IPS-20b (cell line): ENCODE measurements at regions not wholly inside any gene's neighbourhood (a gene's known extent, or its start where the extent isn't known, plus 50 kb on each side); places are given as distances from the start of the nearest gene placed in this dataset.

Experiments
- H3K27ac ChIP-seq: one replicate; pipeline ENCODE4 v1.5.1; 2013; ENCODE audit warnings: low read length
- H3K27me3 ChIP-seq: 2 replicates; pipeline ENCODE4 v1.6.1; 2013; ENCODE audit warnings: mild to moderate bottlenecking, low read length, inconsistent platforms; ENCODE audit not compliant: insufficient read depth
- H3K36me3 ChIP-seq: 2 replicates; pipeline ENCODE4 v1.6.1; 2013; ENCODE audit warnings: low read depth, mild to moderate bottlenecking, inconsistent platforms, low read length, moderate library complexity; ENCODE audit not compliant: insufficient read depth
- H3K4me1 ChIP-seq: 2 replicates; pipeline ENCODE4 v1.6.1; 2013; ENCODE audit warnings: mild to moderate bottlenecking, control low read depth, inconsistent platforms, low read length, moderate library complexity; ENCODE audit not compliant: insufficient read depth
- H3K4me3 ChIP-seq: 2 replicates; pipeline ENCODE4 v1.5.1; 2013; ENCODE audit warnings: mild to moderate bottlenecking, low read length, inconsistent platforms
- H3K9ac ChIP-seq: 2 replicates; pipeline ENCODE4 v1.6.1; 2013; ENCODE audit warnings: low read depth, mild to moderate bottlenecking, inconsistent platforms, low read length, moderate library complexity
- H3K9me3 ChIP-seq: 2 replicates; pipeline ENCODE4 v1.6.1; 2013; ENCODE audit warnings: mild to moderate bottlenecking, low read depth, low read length, inconsistent platforms; ENCODE audit not compliant: insufficient read depth

DNA sequence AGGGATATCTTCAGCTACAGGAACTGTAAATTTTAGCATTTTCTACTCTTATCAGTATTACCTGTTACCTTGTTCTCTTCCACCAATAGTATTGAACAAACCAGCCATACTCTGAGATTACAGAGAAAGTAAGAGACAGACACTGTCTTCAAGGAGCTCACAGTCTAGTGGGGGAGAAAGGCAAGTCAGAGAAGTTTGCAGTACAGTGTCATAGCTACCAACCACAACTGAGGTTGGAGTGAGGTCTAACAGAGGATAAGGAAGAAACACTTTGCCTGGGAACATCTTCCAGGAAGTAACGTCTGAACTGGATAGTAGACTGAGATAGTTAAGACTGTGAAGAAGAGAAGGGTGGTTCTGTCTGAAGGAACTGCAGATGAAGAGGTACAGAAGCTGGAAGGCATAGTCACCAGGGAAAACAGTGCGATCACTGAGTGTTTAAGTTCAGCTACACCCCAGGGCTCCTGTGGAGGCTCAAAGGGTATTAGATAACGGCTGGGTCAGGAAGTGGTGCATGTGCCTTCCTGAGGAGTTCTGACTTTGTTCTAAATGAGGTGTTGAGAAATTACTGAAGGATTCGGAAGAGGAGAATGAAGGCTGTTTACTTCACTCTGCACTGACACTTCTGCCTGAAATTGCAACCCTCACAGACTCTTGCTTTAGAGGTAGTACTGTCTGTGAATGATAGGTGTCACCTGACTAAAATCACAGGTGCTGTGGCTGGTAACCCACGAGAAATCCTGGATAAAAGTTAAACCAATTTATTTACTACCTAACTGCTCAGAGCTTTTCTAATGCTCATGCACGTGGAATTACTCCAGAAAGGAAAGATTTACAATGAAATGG lies 841.6 kb downstream of the MAT2B start:
- Histone ChIP-seq H3K9ac (no peak overlapping the region), H3K4me1 (no peaks in the 10 kb centered on the region), H3K4me3 (no peak overlapping the region), H3K27ac (no peak overlapping the region), H3K36me3 (no peaks in the 10 kb centered on the region), H3K27me3 (no peaks in the 10 kb centered on the region), H3K9me3 (no peaks in the 10 kb centered on the region)

DNA sequence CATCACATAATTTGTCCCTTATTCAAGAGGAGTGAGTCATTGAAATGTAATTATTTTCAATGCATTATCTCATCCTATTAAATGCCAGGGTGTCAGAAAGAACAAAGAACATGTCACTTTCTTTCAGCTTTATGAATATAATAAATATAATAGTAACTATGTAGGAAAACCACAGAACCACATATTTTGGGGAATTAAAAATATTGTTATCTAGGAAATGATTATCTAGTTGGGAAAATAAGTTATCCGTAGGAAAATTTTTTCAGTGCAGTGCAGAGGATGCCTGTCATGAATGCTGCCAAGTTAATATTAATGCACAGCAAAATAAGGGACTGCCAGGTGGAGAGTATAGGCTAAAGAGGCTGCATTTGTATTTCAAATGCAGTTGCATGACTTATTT lies 844.8 kb downstream of the MAT2B start:
- Histone ChIP-seq H3K9ac (no peak overlapping the region), H3K36me3 (no peaks in the 10 kb centered on the region), H3K27ac (no peak overlapping the region), H3K9me3 (no peaks in the 10 kb centered on the region), H3K4me1 (no peaks in the 10 kb centered on the region; the same call in 1 of the 2 replicates), H3K27me3 (no peaks in the 10 kb centered on the region), H3K4me3 (no peak overlapping the region)

DNA sequence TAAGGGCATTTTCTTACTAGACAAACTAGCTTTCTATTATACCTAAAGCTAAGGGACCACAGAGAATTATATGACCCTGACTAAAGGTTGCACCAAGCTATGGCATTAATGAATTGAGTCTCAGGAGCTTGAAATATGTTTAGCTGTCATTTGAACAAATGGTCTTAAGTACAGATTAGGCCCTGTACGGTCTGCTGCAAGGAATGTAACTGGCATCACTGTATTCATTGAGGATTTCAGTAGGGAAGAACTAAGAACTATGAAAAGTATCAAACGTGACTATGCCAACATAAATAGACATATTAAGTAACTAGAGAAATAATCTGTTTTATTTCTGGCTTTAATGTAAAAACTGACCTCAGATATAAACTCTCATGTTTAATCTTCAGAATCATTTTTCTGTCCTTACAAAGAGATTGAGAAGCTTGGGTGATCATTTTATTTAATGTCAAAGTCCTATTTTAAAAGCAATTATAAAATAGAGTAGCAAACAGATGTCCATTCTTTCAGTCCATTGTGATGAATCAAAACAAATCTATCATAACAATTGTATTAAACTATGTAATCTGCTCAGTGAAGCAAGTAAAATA lies 845.9 kb downstream of the MAT2B start:
- no peaks in the 10 kb centered on the region for H3K36me3 ChIP-seq
- H3K9me3 ChIP-seq, result no peaks in the 10 kb centered on the region
- H3K4me1 ChIP-seq, result no peaks in the 10 kb centered on the region; the same call in 1 of the 2 replicates
- no peak overlapping the region for H3K9ac ChIP-seq
- H3K4me3 ChIP-seq, result no peak overlapping the region
- no peaks in the 10 kb centered on the region for H3K27me3 ChIP-seq
- H3K27ac ChIP-seq, result no peak overlapping the region

DNA sequence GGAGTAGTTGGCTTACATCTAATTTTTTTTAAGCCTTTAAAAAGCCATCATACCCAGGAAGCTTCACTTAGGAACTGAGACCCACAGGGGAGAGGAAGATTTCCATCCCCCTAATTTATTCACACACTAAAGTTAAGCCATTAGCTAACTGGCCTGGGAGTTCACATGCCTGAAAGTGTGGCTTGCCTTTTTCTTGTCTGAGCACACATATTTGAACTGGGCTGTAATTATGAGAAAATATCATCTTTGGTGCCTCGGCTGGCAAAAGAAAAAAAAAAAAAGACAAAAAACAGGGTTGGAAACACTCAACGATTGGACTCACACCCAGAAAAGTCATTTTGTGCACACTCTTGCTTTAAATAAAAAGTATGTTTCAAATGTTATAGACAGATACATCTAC lies 847.3 kb downstream of the MAT2B start:
- H3K9ac ChIP-seq, result no peak overlapping the region
- no peaks in the 10 kb centered on the region; the same call in 1 of the 2 replicates for H3K4me1 ChIP-seq
- H3K9me3 ChIP-seq, result no peaks in the 10 kb centered on the region
- no peaks in the 10 kb centered on the region for H3K36me3 ChIP-seq
- no peak overlapping the region for H3K27ac ChIP-seq
- H3K27me3 ChIP-seq, result no peaks in the 10 kb centered on the region
- H3K4me3 ChIP-seq, result no peak overlapping the region

DNA sequence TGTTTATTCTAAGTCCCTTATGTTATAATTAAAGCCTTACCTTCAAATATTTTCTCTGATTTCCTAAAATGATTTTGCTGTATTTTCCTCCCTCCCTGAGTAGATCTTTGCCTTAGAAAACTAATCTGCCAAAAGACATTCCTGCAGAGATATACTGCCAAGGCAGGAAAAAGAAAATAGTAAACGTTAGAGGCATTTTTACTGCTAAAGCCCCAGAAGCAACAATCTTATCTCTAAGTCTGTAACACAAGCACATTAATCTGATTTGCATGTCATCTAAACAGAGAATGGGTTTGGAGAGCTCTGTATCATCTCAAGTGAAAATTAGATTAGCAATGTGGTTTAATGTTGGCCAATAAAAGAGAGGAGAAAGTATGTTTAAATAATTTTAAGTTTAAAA lies 847.7 kb downstream of the MAT2B start:
- Histone ChIP-seq H3K9me3 (no peaks in the 10 kb centered on the region), H3K27ac (no peak overlapping the region), H3K27me3 (no peaks in the 10 kb centered on the region), H3K9ac (no peak overlapping the region), H3K4me1 (no peaks in the 10 kb centered on the region; the same call in 1 of the 2 replicates), H3K36me3 (no peaks in the 10 kb centered on the region), H3K4me3 (no peak overlapping the region)

DNA sequence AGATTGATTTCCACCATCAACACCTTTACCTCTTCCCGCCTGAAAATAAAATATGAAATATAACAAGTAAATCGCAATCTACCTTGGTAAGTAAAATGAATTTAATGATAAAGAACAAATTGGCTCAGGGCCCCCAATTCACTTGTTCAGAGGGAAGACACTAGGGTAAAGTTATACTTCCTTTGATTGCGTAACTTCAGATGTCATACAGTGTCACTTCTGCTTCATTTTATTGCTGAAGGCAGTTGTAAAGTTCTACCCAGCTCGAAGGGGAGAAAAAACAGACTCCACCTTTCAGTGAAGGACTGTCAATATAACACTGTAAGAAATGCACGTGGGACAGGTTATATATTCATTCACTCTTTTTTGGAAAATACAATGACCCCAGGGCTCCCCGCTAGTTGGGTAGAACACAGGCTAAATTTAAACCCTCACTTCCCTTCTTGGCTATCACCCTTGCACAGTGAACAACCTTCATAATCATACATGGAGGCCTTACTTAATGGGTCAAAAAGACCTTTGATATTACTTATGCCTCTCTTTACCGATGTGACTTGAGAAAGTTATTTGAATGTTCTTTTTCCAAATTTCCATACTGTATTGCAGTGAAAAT lies 848.8 kb downstream of the MAT2B start:
- Histone ChIP-seq H3K4me1 (no peaks in the 10 kb centered on the region; the same call in 1 of the 2 replicates), H3K27ac (no peak overlapping the region), H3K9ac (no peak overlapping the region), H3K36me3 (no peaks in the 10 kb centered on the region), H3K27me3 (no peaks in the 10 kb centered on the region), H3K9me3 (no peaks in the 10 kb centered on the region), H3K4me3 (no peak overlapping the region)

DNA sequence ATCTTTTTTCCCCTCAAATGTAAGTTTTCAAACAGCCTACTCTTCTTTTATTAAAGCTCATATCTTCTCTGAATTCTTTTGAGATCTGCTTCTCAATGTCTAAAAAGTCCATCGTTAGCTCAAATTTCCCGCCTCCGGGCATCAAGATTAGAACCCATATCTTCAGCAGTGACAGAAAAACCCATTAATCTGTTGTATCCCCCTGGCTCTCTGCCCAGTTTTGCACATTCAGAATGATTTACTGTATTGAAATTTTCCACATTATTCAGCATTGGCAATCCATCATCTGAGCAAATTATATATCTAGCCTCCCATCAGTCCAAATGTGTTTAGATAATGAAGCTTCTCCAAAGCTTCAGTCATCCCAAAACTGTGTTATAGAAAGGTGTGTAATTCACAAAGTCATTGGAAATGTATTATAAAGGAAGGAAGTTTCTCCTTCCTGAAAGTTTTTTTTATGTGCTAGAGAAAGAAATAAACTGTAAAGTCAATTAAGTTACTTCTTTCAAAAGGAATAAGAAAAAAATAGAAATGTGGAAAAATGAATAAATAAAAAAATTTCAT lies 849.9 kb downstream of the MAT2B start:
- Histone ChIP-seq H3K4me1 (no peaks in the 10 kb centered on the region; the same call in 1 of the 2 replicates), H3K27ac (no peak overlapping the region), H3K9ac (no peak overlapping the region), H3K36me3 (no peaks in the 10 kb centered on the region), H3K27me3 (no peaks in the 10 kb centered on the region), H3K4me3 (no peak overlapping the region), H3K9me3 (no peaks in the 10 kb centered on the region)

DNA sequence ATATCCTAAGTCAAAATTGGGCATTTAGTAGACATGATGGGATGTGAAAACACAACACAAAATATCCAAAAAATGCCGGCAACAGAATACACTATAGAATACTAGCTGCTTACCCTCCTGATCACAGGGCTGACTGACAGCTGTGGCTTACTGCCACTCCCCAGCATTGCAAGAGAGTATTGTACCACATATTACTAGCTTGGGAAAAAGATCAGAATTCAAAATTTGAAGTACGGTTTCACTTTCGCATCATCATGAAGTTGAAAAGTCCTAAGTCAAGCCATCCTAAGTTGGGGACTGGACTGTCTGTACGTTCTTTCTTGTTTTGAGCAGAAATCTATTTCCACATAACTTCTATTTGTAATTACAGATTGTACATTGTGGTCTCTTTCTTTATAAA lies 851.4 kb downstream of the MAT2B start:
- H3K36me3 ChIP-seq, result no peaks in the 10 kb centered on the region
- H3K27me3 ChIP-seq, result no peaks in the 10 kb centered on the region
- no peak overlapping the region for H3K9ac ChIP-seq
- H3K4me1 ChIP-seq, result peaks cover 2% of the 10 kb centered on the region; the same call in 1 of the 2 replicates
- H3K9me3 ChIP-seq, result no peaks in the 10 kb centered on the region
- H3K27ac ChIP-seq, result no peak overlapping the region
- no peak overlapping the region for H3K4me3 ChIP-seq

DNA sequence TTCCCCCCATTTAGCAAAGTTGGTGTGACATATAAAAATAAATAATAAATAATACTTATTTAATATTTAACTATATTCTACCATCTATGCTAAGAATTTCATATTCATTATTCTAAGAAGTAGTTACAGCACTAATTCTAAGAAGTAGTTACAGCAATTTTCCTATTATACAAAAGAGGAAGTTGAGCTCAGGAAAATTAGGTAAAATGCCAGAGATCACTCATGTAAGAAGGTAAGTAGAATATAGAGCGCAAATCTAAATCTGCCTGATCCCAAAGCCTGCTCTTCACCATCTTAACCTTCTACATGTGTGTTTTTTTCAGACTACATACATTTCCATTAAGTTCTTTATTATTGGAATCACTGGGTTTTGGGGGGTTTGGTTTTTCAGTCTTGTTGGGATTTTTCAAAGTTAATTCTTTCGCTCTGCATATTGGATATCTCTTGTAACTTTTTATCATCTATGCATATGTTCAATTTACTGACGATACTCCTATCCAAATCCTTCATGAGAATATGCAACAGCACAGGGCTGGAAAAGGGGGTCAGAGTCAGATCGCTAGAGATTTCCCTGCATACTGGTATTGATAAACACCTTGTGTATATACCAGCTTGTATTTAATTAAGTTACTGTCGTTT lies 852.1 kb downstream of the MAT2B start:
- peaks cover 2% of the 10 kb centered on the region; the same call in 1 of the 2 replicates for H3K4me1 ChIP-seq
- no peaks in the 10 kb centered on the region for H3K36me3 ChIP-seq
- no peak overlapping the region for H3K4me3 ChIP-seq
- H3K27ac ChIP-seq, result no peak overlapping the region
- H3K27me3 ChIP-seq, result no peaks in the 10 kb centered on the region
- no peak overlapping the region for H3K9ac ChIP-seq
- H3K9me3 ChIP-seq, result no peaks in the 10 kb centered on the region

DNA sequence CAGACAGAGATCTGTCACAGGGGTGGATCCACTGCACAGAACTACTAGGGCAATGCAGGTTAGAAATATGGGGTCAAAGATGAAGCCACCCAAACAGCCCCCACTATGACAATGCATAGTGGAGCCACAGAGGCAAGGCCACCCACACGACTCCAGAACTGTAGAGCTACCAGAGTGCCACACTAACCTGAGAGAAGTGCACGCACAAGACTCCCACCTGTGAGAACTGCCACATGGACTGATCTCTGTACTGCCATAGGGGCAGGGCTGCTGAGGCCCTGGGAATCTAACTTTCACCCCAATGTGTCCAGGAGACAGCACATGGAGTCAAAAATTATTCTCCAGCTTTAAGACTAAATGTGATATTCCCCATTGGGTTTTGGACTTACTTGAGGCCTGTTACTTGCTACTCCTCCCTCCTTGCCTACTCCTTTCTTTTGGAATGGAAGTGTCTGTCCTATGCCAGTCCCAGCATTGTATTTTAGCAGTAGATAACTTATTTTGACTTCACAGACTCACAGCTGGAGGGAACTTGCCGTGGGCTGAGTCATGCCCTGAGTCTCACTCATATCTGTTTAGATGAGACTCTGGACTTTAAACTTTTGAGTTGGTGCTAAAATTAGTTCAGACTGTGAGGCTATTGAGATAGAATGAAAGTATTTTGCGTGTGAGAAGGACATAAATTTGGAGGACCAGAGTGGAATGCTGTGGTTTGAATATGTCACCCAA lies 853.3 kb downstream of the MAT2B start:
- Histone ChIP-seq H3K9me3 (no peaks in the 10 kb centered on the region), H3K27ac (no peak overlapping the region), H3K4me1 (0 out of 2 replicates have a peak, but pooled peaks cover 2% of the 10 kb centered on the region), H3K36me3 (no peaks in the 10 kb centered on the region), H3K27me3 (no peaks in the 10 kb centered on the region), H3K4me3 (no peak overlapping the region), H3K9ac (no peak overlapping the region)
